DMS 273 (cell line): ENCODE measurements at regions not wholly inside any gene's neighbourhood (a gene's known extent, or its start where the extent isn't known, plus 50 kb on each side); places are given as distances from the start of the nearest gene placed in this dataset.
A peak's percentile ranks its signal among the peaks of the same experiment; 100 is the strongest.
"Not testable (repeated sequence)": the region's sequence is repeated elsewhere in the genome, so short reads cannot be mapped to it uniquely, and the experiment has no call there.

Experiments
- DNase-seq: peaks from one replicate; lab custom pipeline; 2025; ENCODE audit not compliant: unreplicated experiment; lab: John Stamatoyannopoulos, UW

DNA sequence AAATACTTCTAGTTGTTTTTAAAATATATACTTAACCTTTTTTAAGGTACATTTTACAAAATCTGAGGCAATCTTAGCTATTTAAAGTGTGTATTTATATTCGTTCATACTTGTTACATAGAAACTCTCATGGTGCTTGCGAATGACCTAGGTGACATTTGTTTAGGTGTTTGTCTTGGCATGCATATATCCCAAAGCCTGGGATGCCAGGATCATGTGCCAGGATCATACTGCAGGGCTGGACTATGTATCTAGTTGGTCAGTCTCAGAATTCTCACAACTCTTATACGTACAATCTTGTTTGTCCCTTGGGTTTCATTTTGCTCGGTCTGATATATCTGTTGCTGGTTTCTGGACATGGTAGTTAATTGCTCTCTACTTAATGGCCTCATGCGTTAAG lies 109.9 kb upstream of the WIPF3 start:
- DNase-seq = not testable (repeated sequence)

DNA sequence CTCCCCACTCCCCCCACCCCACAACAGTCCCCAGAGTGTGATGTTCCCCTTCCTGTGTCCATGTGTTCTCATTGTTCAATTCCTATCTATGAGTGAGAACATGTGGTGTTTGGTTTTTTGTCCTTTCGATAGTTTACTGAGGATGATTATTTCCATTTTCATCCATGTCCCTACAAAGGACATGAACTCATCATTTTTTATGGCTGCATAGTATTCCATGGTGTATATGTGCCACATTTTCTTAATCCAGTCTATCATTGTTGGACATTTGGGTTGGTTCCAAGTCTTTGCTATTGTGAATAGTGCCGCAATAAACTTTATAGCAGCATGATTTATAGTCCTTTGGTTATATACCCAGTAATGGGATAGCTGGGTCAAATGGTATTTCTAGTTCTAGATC lies 106.6 kb upstream of the WIPF3 start:
- not testable (repeated sequence) for DNase-seq

DNA sequence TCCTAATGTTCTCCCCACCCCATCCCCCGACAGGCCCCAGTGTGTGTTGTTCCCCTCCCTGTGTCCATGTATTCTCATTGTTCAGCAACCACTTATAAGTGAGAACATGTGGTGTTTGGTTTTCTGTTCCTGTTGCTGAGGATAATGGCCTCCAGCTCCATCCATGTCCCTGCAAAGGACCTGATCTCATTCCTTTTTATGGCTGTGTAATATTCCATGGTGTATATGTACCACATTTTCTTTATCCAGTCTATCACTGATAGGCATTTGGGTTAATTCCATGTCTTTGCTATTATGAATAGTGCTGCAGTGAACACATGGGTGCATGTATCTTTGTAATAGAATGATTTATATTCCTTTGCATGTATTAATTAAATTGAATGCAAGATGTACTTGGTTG lies 104.8 kb upstream of the WIPF3 start:
- not testable (repeated sequence) for DNase-seq

- not testable (repeated sequence) for DNase-seq
These were observed 102.5 kb upstream of the WIPF3 start for GRCh38 chr7:29703830-29704229.

DNA sequence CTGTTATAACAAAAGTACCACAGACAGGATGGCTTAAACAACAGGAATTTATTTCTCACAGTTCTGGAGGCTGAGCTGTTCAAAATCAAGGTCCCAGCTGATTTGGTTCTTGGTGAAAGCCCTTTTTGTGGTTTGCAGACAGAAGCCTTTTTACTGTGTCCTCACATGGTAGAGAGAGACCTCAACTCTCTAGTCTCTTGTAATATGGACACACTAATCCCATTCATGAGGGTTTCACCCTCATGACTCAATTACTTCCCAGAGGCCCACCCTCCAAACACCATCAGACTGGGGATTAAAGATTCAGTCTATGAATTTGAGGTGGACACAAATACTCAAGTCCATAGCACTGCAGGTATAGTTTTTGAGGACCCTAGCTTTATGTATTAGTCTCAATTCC lies 97.3 kb upstream of the WIPF3 start:
- not testable (repeated sequence) for DNase-seq

DNA sequence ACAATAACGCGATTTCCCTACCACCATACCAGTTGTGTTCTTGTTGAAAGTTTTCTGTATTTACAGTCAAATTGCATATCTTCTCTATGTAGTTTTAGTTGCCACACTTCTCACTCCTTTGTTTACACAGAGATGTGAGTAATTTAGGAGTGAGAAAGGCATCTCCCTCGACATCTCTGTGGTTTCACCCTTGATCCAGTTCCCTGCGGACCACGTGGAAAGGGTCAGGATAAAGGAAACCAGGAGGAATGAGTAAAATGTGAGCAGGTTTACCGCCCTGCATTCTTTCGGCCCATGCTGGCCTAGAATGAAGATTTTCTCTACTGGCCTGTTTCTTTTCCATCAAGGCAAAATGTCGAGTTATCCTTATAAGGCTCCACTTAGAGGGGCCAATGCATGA lies 83.2 kb upstream of the WIPF3 start:
- not testable (repeated sequence) for DNase-seq

DNA sequence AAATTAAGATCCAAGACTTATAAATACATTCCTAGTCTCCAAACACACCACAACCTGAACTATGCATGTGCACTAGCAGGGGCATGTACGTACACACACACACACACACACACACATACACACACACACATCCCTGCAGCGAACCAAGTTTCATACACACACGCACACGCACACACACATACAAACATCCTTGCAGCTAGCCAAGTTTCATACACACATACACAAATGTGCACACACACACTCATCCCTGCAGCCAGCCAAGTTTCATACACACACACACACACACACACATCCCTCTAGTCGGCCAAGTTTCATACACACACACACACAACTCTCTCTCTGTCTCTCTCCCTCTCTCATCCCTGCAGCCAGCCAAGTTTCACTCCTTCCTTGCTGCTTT lies 82.7 kb upstream of the WIPF3 start:
- DNase-seq = no peak

GRCh38 chr7:29729534-29730165 lies 76.7 kb upstream of the WIPF3 start:
- DNase-seq = not testable (repeated sequence)

GRCh38 chr7:29734246-29734731 lies 72.0 kb upstream of the WIPF3 start:
- no peak for DNase-seq

- not testable (repeated sequence) for DNase-seq
These were observed 58.6 kb upstream of the WIPF3 start for GRCh38 chr7:29747645-29748245.

DNA sequence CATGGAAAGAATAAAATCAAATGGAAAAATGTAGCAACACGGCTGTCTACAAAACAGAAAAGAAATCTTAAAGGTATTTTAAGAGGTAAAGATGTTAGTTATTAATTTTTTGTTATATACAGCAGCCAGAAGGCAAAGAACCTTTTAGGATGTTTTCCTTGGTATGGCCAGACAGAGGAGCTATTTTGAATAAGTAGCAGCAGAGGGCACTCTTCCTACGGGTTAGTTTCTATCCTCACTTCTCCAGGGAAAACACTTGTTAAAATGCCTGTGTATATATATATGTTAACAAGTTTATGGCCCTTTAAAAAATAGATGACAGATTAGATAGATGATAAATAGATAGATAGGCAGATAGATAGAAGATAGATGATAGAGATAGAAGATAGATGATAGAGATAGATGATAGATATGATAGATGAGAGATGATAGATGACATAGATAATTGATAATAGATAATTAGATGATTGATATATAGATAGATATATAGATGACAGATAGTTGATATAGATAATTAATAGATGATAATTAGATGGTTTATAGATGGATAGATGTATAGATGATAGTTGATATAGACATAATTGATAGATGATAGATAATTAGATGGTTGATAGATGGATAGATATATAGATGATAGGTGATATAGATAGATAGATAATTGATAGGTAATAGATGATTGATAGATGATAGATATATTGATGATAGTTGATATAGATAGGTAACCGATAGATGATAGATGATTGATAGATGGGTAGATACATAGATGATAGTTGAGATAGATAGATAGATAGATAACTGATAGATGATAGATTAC lies 57.8 kb upstream of the WIPF3 start:
- peak; percentile 90 for DNase-seq

DNA sequence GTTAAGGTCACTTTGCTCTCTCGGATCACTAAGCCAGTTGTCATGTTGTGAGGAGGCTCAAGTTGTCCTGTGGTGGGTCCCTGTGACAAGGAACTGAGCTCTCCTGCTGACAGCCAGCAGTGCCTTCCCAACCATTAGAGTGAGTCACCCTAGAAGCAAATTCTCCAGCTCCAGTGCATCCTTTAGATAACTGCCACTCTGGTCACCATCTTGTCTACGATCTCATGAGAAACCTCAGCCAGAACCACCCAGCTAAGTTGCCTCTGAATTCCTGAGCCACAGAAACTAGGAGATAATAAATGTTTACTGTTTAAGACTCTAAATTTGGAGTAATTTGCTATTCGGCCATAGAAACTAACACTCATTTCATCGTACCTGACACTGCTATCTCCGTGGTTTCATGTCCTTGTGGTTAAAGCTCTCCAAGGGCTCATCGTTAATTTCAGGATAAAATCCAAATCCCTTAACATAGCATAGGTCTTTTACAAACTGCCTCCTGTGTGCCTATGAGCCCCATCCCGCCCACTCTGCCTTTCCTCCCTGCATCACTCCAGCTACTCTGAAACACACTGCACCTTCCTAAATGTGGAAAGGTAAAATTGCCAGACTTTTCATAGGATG lies 56.5 kb upstream of the WIPF3 start:
- DNase-seq = no peak

- DNase-seq = not testable (repeated sequence)
These were observed 55.9 kb upstream of the WIPF3 start for GRCh38 chr7:29750373-29750940.

DNA sequence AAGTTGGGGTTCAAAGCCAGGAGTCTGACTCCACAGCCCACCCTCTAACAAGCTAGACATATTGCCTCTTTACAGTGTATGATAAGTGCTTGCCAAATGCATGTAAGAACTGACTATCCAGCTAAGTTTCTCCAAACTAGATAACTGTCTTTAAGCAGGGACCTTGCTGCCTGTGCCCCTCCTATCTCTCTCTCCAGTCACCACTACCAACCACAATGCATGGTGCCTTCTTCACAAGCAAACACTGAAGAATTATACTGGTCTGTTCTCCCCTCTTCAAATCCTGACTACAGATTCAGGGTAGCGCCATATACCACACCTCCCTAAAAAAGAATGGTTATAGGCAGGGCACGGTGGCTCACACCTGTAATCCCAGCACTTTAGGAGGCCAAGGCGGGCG lies 55.3 kb upstream of the WIPF3 start:
- not testable (repeated sequence) for DNase-seq

DNA sequence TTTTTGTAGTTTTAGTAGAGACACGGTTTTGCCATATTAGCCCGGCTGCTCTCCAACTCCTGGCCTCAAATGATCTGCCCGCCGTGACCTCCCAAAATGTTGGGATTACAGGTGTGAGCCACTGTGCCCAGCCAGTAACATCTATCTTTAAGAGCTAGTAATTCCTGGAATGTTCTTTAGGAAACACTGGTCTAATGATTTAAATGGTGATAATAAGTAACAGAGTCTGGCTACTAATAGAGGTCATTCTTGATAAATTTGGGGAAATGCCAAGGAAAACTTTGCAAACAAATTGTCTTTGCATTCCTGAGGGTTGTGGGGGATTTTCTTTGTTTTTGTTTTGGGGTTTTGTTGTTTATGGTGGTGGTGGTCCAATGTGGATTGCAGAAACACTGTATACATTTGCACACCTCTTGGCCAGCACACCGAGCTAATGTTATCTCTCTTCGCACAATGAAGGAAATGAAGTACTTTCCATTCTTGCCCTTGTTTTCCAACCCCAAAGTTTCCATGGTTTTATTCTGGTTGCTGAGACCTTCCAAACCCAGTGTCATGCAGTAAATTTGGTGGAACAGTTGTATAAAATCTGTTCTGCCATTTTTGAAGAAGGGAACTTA lies 51.3 kb upstream of the WIPF3 start:
- DNase-seq = no peak
